Nephron progenitor cell (in vitro differentiated cells): ENCODE measurements at regions not wholly inside any gene's neighbourhood (a gene's known extent, or its start where the extent isn't known, plus 50 kb on each side); places are given as distances from the start of the nearest gene placed in this dataset.

Source experiments
- DNase-seq: peaks from one replicate; pipeline ENCODE4 v3.0.0; 2021
- H3K27ac Mint-ChIP-seq: 2 replicates; pipeline ENCODE4 v1.8.0; 2021; ENCODE audit warnings: mild to moderate bottlenecking, moderate library complexity, mixed read lengths
- H3K27me3 Mint-ChIP-seq: 2 replicates; pipeline ENCODE4 v1.8.0; 2021; ENCODE audit warnings: mild to moderate bottlenecking, low read depth, mixed read lengths; ENCODE audit not compliant: poor library complexity
- H3K36me3 Mint-ChIP-seq: 2 replicates; pipeline ENCODE4 v1.8.0; 2021; ENCODE audit warnings: low read depth, mixed read lengths
- H3K4me1 Mint-ChIP-seq: 2 replicates; pipeline ENCODE4 v1.8.0; 2021; ENCODE audit warnings: mixed read lengths
- H3K4me3 Mint-ChIP-seq: 2 replicates; pipeline ENCODE4 v1.8.0; 2021; ENCODE audit warnings: mild to moderate bottlenecking, moderate library complexity, mixed read lengths
- H3K9me3 Mint-ChIP-seq: 2 replicates; pipeline ENCODE4 v1.8.0; 2021; ENCODE audit warnings: mild to moderate bottlenecking, moderate library complexity, mixed read lengths
- CTCF ChIP-seq: fragments of 200-600 bp; sonication (generic); IDR thresholded peaks from 2 replicates; pipeline ENCODE4 v1.5.0; 2021; ENCODE audit warnings: antibody characterized with exemption

GRCh38 chr16:26189536-26189935 lies 497.8 kb downstream of the HS3ST4 start:
- H3K4me3 Mint-ChIP-seq: no peak overlapping the region
- DNase-seq: no peak
- H3K27ac Mint-ChIP-seq: peak overlapping the region; percentile 58
- H3K4me1 Mint-ChIP-seq: peaks cover 39% of the 10 kb centered on the region
- H3K9me3 Mint-ChIP-seq: peaks cover 7% of the 10 kb centered on the region
- no peaks in the 10 kb centered on the region for H3K36me3 Mint-ChIP-seq
- H3K27me3 Mint-ChIP-seq: no peaks in the 10 kb centered on the region
- TF ChIP-seq CTCF: no peak

- Mint-ChIP-seq H3K27me3 (peaks cover 5% of the 10 kb centered on the region), H3K4me3 (no peak overlapping the region), H3K27ac (no peak overlapping the region), H3K36me3 (no peaks in the 10 kb centered on the region), H3K4me1 (peaks cover 49% of the 10 kb centered on the region), H3K9me3 (no peaks in the 10 kb centered on the region)
- no peak for DNase-seq
- TF ChIP-seq CTCF: no peak
Measured at GRCh38 chr16:26194526-26194925, 502.8 kb downstream of the HS3ST4 start.

GRCh38 chr16:26195225-26195624 lies 503.5 kb downstream of the HS3ST4 start:
- no peak overlapping the region for H3K4me3 Mint-ChIP-seq
- H3K9me3 Mint-ChIP-seq: no peaks in the 10 kb centered on the region
- peak; percentile 16 for DNase-seq
- peaks cover 5% of the 10 kb centered on the region for H3K27me3 Mint-ChIP-seq
- H3K36me3 Mint-ChIP-seq: no peaks in the 10 kb centered on the region
- TF ChIP-seq CTCF: no peak
- H3K4me1 Mint-ChIP-seq: peaks cover 42% of the 10 kb centered on the region
- peak overlapping the region; percentile 7 for H3K27ac Mint-ChIP-seq

GRCh38 chr16:26196310-26196709 lies 504.6 kb downstream of the HS3ST4 start:
- Mint-ChIP-seq H3K4me1 (peaks cover 34% of the 10 kb centered on the region), H3K27me3 (peaks cover 5% of the 10 kb centered on the region), H3K27ac (no peak overlapping the region), H3K36me3 (no peaks in the 10 kb centered on the region), H3K4me3 (no peak overlapping the region), H3K9me3 (no peaks in the 10 kb centered on the region)
- DNase-seq: no peak
- TF ChIP-seq CTCF: no peak

GRCh38 chr16:26196802-26197201 lies 505.0 kb downstream of the HS3ST4 start:
- peaks cover 5% of the 10 kb centered on the region for H3K27me3 Mint-ChIP-seq
- H3K27ac Mint-ChIP-seq: no peak overlapping the region
- no peak for TF ChIP-seq CTCF
- H3K9me3 Mint-ChIP-seq: no peaks in the 10 kb centered on the region
- no peak overlapping the region for H3K4me3 Mint-ChIP-seq
- H3K4me1 Mint-ChIP-seq: peaks cover 38% of the 10 kb centered on the region
- no peaks in the 10 kb centered on the region for H3K36me3 Mint-ChIP-seq
- DNase-seq: no peak

GRCh38 chr16:26197707-26198106 lies 505.9 kb downstream of the HS3ST4 start:
- Mint-ChIP-seq H3K4me3 (no peak overlapping the region), H3K36me3 (no peaks in the 10 kb centered on the region), H3K4me1 (peaks cover 43% of the 10 kb centered on the region), H3K9me3 (no peaks in the 10 kb centered on the region), H3K27ac (no peak overlapping the region), H3K27me3 (peaks cover 5% of the 10 kb centered on the region)
- no peak for DNase-seq
- no peak for TF ChIP-seq CTCF
